Posterior vena cava (tissue), 2 donors: ENCODE measurements at regions not wholly inside any gene's neighbourhood (a gene's known extent, or its start where the extent isn't known, plus 50 kb on each side); places are given as distances from the start of the nearest gene placed in this dataset.
A peak's percentile ranks its signal among the peaks of the same experiment; 100 is the strongest.
"Not testable (repeated sequence)": the region's sequence is repeated elsewhere in the genome, so short reads cannot be mapped to it uniquely, and the experiment has no call there.

Source experiments
- DNase-seq: peaks from one replicate; pipeline ENCODE4 v3.0.0-alpha.2; 2020; ENCODE audit warnings: low spot score
- intact Hi-C, 2 donors: fragments of 100-400 bp; cut with DNase I; formaldehyde crosslinking; loops; one replicate each; pipeline versions ENCODE4 v1.14.1 to v1.14.2; 2022 to 2023
- donor health status: DM: yes; HTN: yes; CAD: no.
- donor health status: DM: yes; HTN: yes; CAD: no.

- intact Hi-C loops, result no loop called here
- DNase-seq, result no peak
Observed at GRCh38 chr20:55478724-55479450, 526.4 kb downstream of the CBLN4 start.

GRCh38 chr20:55472704-55473103, 532.6 kb downstream of the CBLN4 start:
- intact Hi-C loops, result no loop called here
- DNase-seq, result no peak

GRCh38 chr20:55471052-55472006, 534.0 kb downstream of the CBLN4 start:
- DNase-seq, result no peak
- intact Hi-C loops, result no loop called here

GRCh38 chr20:55469074-55469473, 536.2 kb downstream of the CBLN4 start:
- intact Hi-C loops, result no loop called here
- no peak for DNase-seq

GRCh38 chr20:55461519-55461918, 543.8 kb downstream of the CBLN4 start:
- intact Hi-C loops, result no loop called here
- no peak for DNase-seq

- no peak for DNase-seq
- intact Hi-C loops, result no loop called here
Observed at GRCh38 chr20:55456316-55456940, 548.9 kb downstream of the CBLN4 start.

- DNase-seq, result no peak
- intact Hi-C loops, result no loop called here
Observed at GRCh38 chr20:55449091-55449490, 556.2 kb downstream of the CBLN4 start.

GRCh38 chr20:55446301-55446700, 559.0 kb downstream of the CBLN4 start:
- DNase-seq, result no peak
- intact Hi-C loops, result no loop called here

GRCh38 chr20:55439070-55439469, 566.2 kb downstream of the CBLN4 start:
- intact Hi-C loops, result no loop called here
- DNase-seq, result no peak

GRCh38 chr20:55437798-55438415, 567.4 kb downstream of the CBLN4 start:
- DNase-seq, result peak; percentile 62
- intact Hi-C loops, result no loop called here

GRCh38 chr20:55424968-55425367, 580.4 kb downstream of the CBLN4 start:
- peak; percentile 30 for DNase-seq
- intact Hi-C loops, result no loop called here

- intact Hi-C loops, result no loop called here
- DNase-seq, result no peak
Observed at GRCh38 chr20:55424476-55424875, 580.8 kb downstream of the CBLN4 start.

- intact Hi-C loops, result no loop called here
- no peak for DNase-seq
Observed at GRCh38 chr20:55417836-55418235, 587.5 kb downstream of the CBLN4 start.

GRCh38 chr20:55415567-55416142, 589.7 kb downstream of the CBLN4 start:
- DNase-seq, result no peak
- intact Hi-C loops, result no loop called here

GRCh38 chr20:55412508-55412907, 592.8 kb downstream of the CBLN4 start:
- intact Hi-C loops, DNase-seq: not testable (repeated sequence)

- DNase-seq, result no peak
- intact Hi-C loops, result no loop called here
Observed at GRCh38 chr20:55406891-55407290, 598.4 kb downstream of the CBLN4 start.

GRCh38 chr20:55394592-55394991, 610.7 kb downstream of the CBLN4 start:
- intact Hi-C loops, result no loop called here
- DNase-seq, result no peak

- intact Hi-C loops, result no loop called here
- no peak for DNase-seq
Observed at GRCh38 chr20:55390791-55391190, 614.5 kb downstream of the CBLN4 start.

GRCh38 chr20:55386686-55387085, 618.6 kb downstream of the CBLN4 start:
- DNase-seq, result no peak
- intact Hi-C loops, result no loop called here
